Stimulated activated CD4-positive, alpha-beta T cell treated with anti-CD3 and anti-CD28 coated beads, Interleukin-1b, Interleukin-23, amount 100 ng/mL, for 48 hours (primary cell): ENCODE measurements at regions not wholly inside any gene's neighbourhood (a gene's known extent, or its start where the extent isn't known, plus 50 kb on each side); places are given as distances from the start of the nearest gene placed in this dataset.

Experiments
- DNase-seq: peaks from one replicate; pipeline ENCODE4 v3.0.0-alpha.2; 2020

- DNase-seq, result no peak
Observed at GRCh38 chr4:144202081-144202480, 61.6 kb upstream of the GYPA start.

- DNase-seq, result no peak
Observed at GRCh38 chr4:144203155-144203554, 62.6 kb upstream of the GYPA start.

GRCh38 chr4:144204431-144204830 lies 63.9 kb upstream of the GYPA start:
- no peak for DNase-seq

- DNase-seq, result no peak
Observed at GRCh38 chr4:144206711-144207110, 66.2 kb upstream of the GYPA start.

GRCh38 chr4:144208074-144208473 lies 67.6 kb upstream of the GYPA start:
- DNase-seq, result no peak

- DNase-seq, result no peak
Observed at GRCh38 chr4:144209491-144209890, 69.0 kb upstream of the GYPA start.

GRCh38 chr4:144213371-144213770 lies 72.9 kb upstream of the GYPA start:
- DNase-seq, result no peak

- DNase-seq, result no peak
Observed at GRCh38 chr4:144223149-144223548, 82.6 kb upstream of the GYPA start.

GRCh38 chr4:144223661-144224060 lies 83.1 kb upstream of the GYPA start:
- no peak for DNase-seq

- no peak for DNase-seq
Observed at GRCh38 chr4:144259285-144259684, 118.8 kb upstream of the GYPA start.

GRCh38 chr4:144267084-144267483 lies 126.6 kb upstream of the GYPA start:
- DNase-seq, result no peak

GRCh38 chr4:144280688-144281087 lies 140.2 kb upstream of the GYPA start:
- DNase-seq, result no peak

GRCh38 chr4:144283526-144283925 lies 143.0 kb upstream of the GYPA start:
- DNase-seq, result no peak

GRCh38 chr4:144284026-144284425 lies 143.5 kb upstream of the GYPA start:
- no peak for DNase-seq

GRCh38 chr4:144288011-144288903 lies 147.7 kb upstream of the GYPA start:
- DNase-seq, result no peak

- DNase-seq, result no peak
Observed at GRCh38 chr4:144289667-144290428, 149.3 kb upstream of the GYPA start.

GRCh38 chr4:144291164-144291563 lies 150.6 kb upstream of the GYPA start:
- DNase-seq, result no peak

GRCh38 chr4:144294211-144294610 lies 153.7 kb upstream of the GYPA start:
- DNase-seq, result no peak

- no peak for DNase-seq
Observed at GRCh38 chr4:144295286-144295995, 154.9 kb upstream of the GYPA start.

GRCh38 chr4:144296941-144297340 lies 156.4 kb upstream of the GYPA start:
- no peak for DNase-seq

- DNase-seq, result no peak
Observed at GRCh38 chr4:144298519-144298918, 158.0 kb upstream of the GYPA start.

GRCh38 chr4:144300616-144301015 lies 160.1 kb upstream of the GYPA start:
- no peak for DNase-seq

GRCh38 chr4:144302704-144303536 lies 162.4 kb upstream of the GYPA start:
- no peak for DNase-seq
